HepG2 (cell line): ENCODE measurements at regions not wholly inside any gene's neighbourhood (a gene's known extent, or its start where the extent isn't known, plus 50 kb on each side); places are given as distances from the start of the nearest gene placed in this dataset.

ENCODE experiments used
- ATAC-seq: fragments of 200-7000 bp; cut with Tn5 transposase; 3 replicates; pipeline ENCODE4 v1.9.1; 2020; ENCODE audit warnings: mild to moderate bottlenecking, moderate library complexity
- BruUV-seq: library from RNA; stranded (reverse); fragments of 400-500 nt; replicated peaks from 2 replicates; lab custom pipeline; 2021; lab: Mats Ljungman, UMichigan
- CTCF ChIA-PET: fragments of 300-600 bp; formaldehyde crosslinking; extraction: SDS; loops from one replicate; lab custom pipeline; 2021; ENCODE audit warnings: low total read pairs, inconsistent platforms, low intra/inter-chr PET ratio; lab: Yijun Ruan, JAX
- POLR2A ChIA-PET: fragments of 350-600 bp; sonication (Branson Sonifier 250); formaldehyde crosslinking; loops from one replicate; lab custom pipeline; 2020; ENCODE audit warnings: antibody characterized with exemption, inconsistent platforms; lab: Yijun Ruan, JAX
- DNase-seq: peaks from one replicate; pipeline ENCODE4 v3.0.0-alpha.2; 2015; ENCODE audit warnings: low spot score
- FAIRE-seq: peaks from 3 replicates; lab custom pipeline; 2011; peaks lifted over from hg19 to GRCh38; lab: Jason Lieb, UNC
- H2AFZ ChIP-seq: one replicate; pipeline ENCODE4 v1.6.1; 2011; ENCODE audit warnings: low read length, inconsistent platforms
- H3K27ac ChIP-seq: fragments of 300-600 bp; 3 replicates; pipeline ENCODE4 v1.8.0; 2011; ENCODE audit warnings: mixed run types, mild to moderate bottlenecking, mixed read lengths, low read length, inconsistent platforms; ENCODE audit not compliant: insufficient read depth; ENCODE audit errors: extremely low read length
- H3K27me3 ChIP-seq, 2 experiments: fragments of 200-600 bp in 1 of 2; 2 replicates in 1 of 2; 3 replicates in 1 of 2; pipeline versions ENCODE4 v1.6.0 to v1.8.0; 2011; ENCODE audit warnings: low read length in 2 of 2, mild to moderate bottlenecking in 2 of 2, moderate library complexity in 2 of 2, inconsistent platforms in 1 of 2; ENCODE audit not compliant: insufficient read depth in 2 of 2, control insufficient read depth in 1 of 2
- H3K36me3 ChIP-seq, 2 experiments: fragments of 200-600 bp in 1 of 2; replicated peaks in 1 of 2; 2 replicates in 1 of 2; 3 replicates in 1 of 2; pipeline versions ENCODE4 v1.5.1 to v1.8.0; 2011; ENCODE audit warnings: low read length in 2 of 2, inconsistent platforms in 1 of 2; ENCODE audit not compliant: insufficient read depth in 2 of 2, control insufficient read depth in 1 of 2
- H3K4me1 ChIP-seq: 2 replicates; pipeline ENCODE4 v1.5.1; 2012; ENCODE audit warnings: low read length, inconsistent platforms; ENCODE audit not compliant: insufficient read depth
- H3K4me2 ChIP-seq: 2 replicates; pipeline ENCODE4 v1.6.0; 2011; ENCODE audit warnings: low read depth, low read length, inconsistent platforms
- H3K4me3 ChIP-seq, 3 experiments: fragments of 200-600 bp in 1 of 3; sonication (generic), shearing (Covaris generic) in 1 of 3; replicated peaks in 1 of 3; 2 replicates each; pipeline ENCODE4 v1.5.1; 2011 to 2016; ENCODE audit warnings: low read length in 3 of 3, inconsistent platforms in 2 of 3, low read depth in 2 of 3, mild to moderate bottlenecking in 2 of 3, control low read depth in 1 of 3, mixed read lengths in 1 of 3; ENCODE audit not compliant: insufficient read depth in 1 of 3
- H3K79me2 ChIP-seq: one replicate; pipeline ENCODE4 v1.6.1; 2011; ENCODE audit warnings: low read length, inconsistent platforms; ENCODE audit not compliant: insufficient read depth
- H3K9ac ChIP-seq: 2 replicates; pipeline ENCODE4 v1.6.0; 2011; ENCODE audit warnings: mild to moderate bottlenecking, low read depth, low read length, inconsistent platforms; ENCODE audit not compliant: insufficient read depth
- H3K9me3 ChIP-seq: 2 replicates; pipeline ENCODE4 v1.5.1; 2012; ENCODE audit warnings: mild to moderate bottlenecking, low read length
- H4K20me1 ChIP-seq: 2 replicates; pipeline ENCODE4 v1.6.0; 2011; ENCODE audit warnings: inconsistent platforms, mild to moderate bottlenecking, low read length, moderate library complexity; ENCODE audit not compliant: insufficient read depth
- AKAP8 ChIP-seq: sonication (generic); formaldehyde crosslinking; IDR thresholded peaks from 2 replicates; pipeline ENCODE4 v1.5.1; 2020; ENCODE audit warnings: mild to moderate bottlenecking, missing genetic modification reagents
- ARHGAP35 ChIP-seq: sonication (generic); formaldehyde crosslinking; IDR thresholded peaks from 2 replicates; pipeline ENCODE4 v1.9.0; 2022; ENCODE audit warnings: mild to moderate bottlenecking, inconsistent platforms, moderate library complexity, missing genetic modification reagents, borderline replicate concordance
- CBX5 ChIP-seq: sonication (generic); formaldehyde crosslinking; IDR thresholded peaks from 2 replicates; pipeline ENCODE4 v1.4.0; 2020; ENCODE audit warnings: missing genetic modification reagents, borderline replicate concordance
- ETS1 ChIP-seq: sonication (generic); formaldehyde crosslinking; IDR thresholded peaks from 2 replicates; pipeline ENCODE4 v1.4.0; 2020; ENCODE audit warnings: missing genetic modification reagents
- FOXM1 ChIP-seq: sonication (generic); formaldehyde crosslinking; IDR thresholded peaks from 2 replicates; pipeline ENCODE4 v1.5.0; 2020; ENCODE audit warnings: missing genetic modification reagents
- JARID2 ChIP-seq: sonication (generic); formaldehyde crosslinking; IDR thresholded peaks from 2 replicates; pipeline ENCODE4 v1.8.1; 2023; ENCODE audit warnings: missing genetic modification reagents, inconsistent platforms; ENCODE audit not compliant: insufficient replicate concordance
- NCOA1 ChIP-seq: sonication (generic); formaldehyde crosslinking; IDR thresholded peaks from 2 replicates; pipeline ENCODE4 v1.9.0; 2021; ENCODE audit warnings: missing genetic modification reagents
- NFIC ChIP-seq: IDR thresholded peaks from 2 replicates; pipeline ENCODE4 v1.6.1; 2012; ENCODE audit warnings: mild to moderate bottlenecking, low read length, inconsistent platforms
- PHF21A ChIP-seq: sonication (generic); formaldehyde crosslinking; IDR thresholded peaks from 2 replicates; pipeline ENCODE4 v1.5.0; 2020; ENCODE audit warnings: mild to moderate bottlenecking, missing genetic modification reagents
- TIGD3 ChIP-seq: sonication (generic); formaldehyde crosslinking; IDR thresholded peaks from 2 replicates; pipeline ENCODE4 v1.5.1; 2020; ENCODE audit warnings: mild to moderate bottlenecking, missing genetic modification reagents, borderline replicate concordance
- UBTF ChIP-seq: sonication (generic); formaldehyde crosslinking; IDR thresholded peaks from 2 replicates; pipeline ENCODE4 v1.4.0; 2020; ENCODE audit warnings: mild to moderate bottlenecking, missing genetic modification reagents
- ZBTB34 ChIP-seq: sonication (generic); formaldehyde crosslinking; IDR thresholded peaks from 2 replicates; pipeline ENCODE4 v1.8.0; 2022; ENCODE audit warnings: mild to moderate bottlenecking, missing genetic modification reagents
- WGBS: methylation state at CpG from one replicate; pipeline ENCODE4 v1.1.6; 2017; ENCODE audit warnings: low lambda C conversion rate; 5-methylcytosine and 5-hydroxymethylcytosine counted together
- in situ Hi-C: cut with HindIII; loops from 2 replicates; pipeline ENCODE4 v1.10.0; 2017; ENCODE audit warnings: low pct_unique_long_range_greater_than_20kb; ENCODE audit not compliant: extremely low pct_ligation_motif_present
- intact Hi-C: fragments of 100-400 bp; cut with micrococcal nuclease; formaldehyde crosslinking; loops from one replicate; pipeline ENCODE4 v1.10.0; 2022; ENCODE audit not compliant: unreplicated experiment

- CTCF ChIA-PET, result no interaction called here
- FAIRE-seq, result no peak
- no peak for TF ChIP-seq ZBTB34 (CRISPR knock-in tag)
- no peak for TF ChIP-seq NCOA1 (CRISPR knock-in tag)
- TF ChIP-seq AKAP8 (CRISPR knock-in tag), result no peak
Observed at GRCh38 chr3:3368306-3368705, 188.8 kb upstream of the CRBN start.

GRCh38 chr3:3366386-3366785 lies 186.9 kb upstream of the CRBN start:
- WGBS, result 19% methylated on average over 4 of the region's 5 CpGs
- DNase-seq, result no peak
- in situ Hi-C loops, result no loop called here
- FAIRE-seq, result no peak
- POLR2A ChIA-PET, result no interaction called here
- Histone ChIP-seq H3K4me1 (no peaks in the 10 kb centered on the region), H2AFZ (no peak overlapping the region), H3K79me2 (no peaks in the 10 kb centered on the region), H3K27me3 (no peaks in the 10 kb centered on the region), H3K27ac (no peak overlapping the region), H3K9me3 (no peaks in the 10 kb centered on the region), H3K36me3 (no peaks in the 10 kb centered on the region), H3K9ac (no peak overlapping the region), H3K4me3 (no peak overlapping the region), H3K4me2 (no peak overlapping the region), H4K20me1 (no peaks in the 10 kb centered on the region)
- CTCF ChIA-PET, result no interaction called here
- BruUV-seq, result no TSS peak
- intact Hi-C loops, result no loop called here
- no peak for ATAC-seq
- no peak for TF ChIP-seq FOXM1 (CRISPR knock-in tag)
- TF ChIP-seq UBTF (CRISPR knock-in tag), result no peak
- TF ChIP-seq JARID2, result no peak
- no peak for TF ChIP-seq TIGD3 (CRISPR knock-in tag)
- no peak for TF ChIP-seq PHF21A (CRISPR knock-in tag)
- TF ChIP-seq ETS1 (CRISPR knock-in tag), result no peak
- TF ChIP-seq ARHGAP35 (CRISPR knock-in tag), result no peak
- TF ChIP-seq CBX5 (CRISPR knock-in tag), result no peak
- TF ChIP-seq NFIC, result no peak

More at GRCh38 chr3:3368306-3368705, 188.8 kb upstream of the CRBN start:
- WGBS, result 22% methylated on average over 4 of the region's 4 CpGs
- no peaks in the 10 kb centered on the region for H3K9me3 ChIP-seq
- no peak overlapping the region for H2AFZ ChIP-seq
- H3K36me3 ChIP-seq, result no peaks in the 10 kb centered on the region
- no TSS peak for BruUV-seq
- no peak overlapping the region for H3K9ac ChIP-seq
- H3K4me2 ChIP-seq, result no peak overlapping the region
- POLR2A ChIA-PET, result no interaction called here
- H3K27ac ChIP-seq, result no peak overlapping the region
- H4K20me1 ChIP-seq, result no peaks in the 10 kb centered on the region
- H3K27me3 ChIP-seq, result no peaks in the 10 kb centered on the region
- H3K79me2 ChIP-seq, result no peaks in the 10 kb centered on the region
- no peak for ATAC-seq
- intact Hi-C loops (no loop called here), in situ Hi-C loops (no loop called here)
- H3K4me3 ChIP-seq, result no peak overlapping the region
- no peak for DNase-seq
- no peaks in the 10 kb centered on the region for H3K4me1 ChIP-seq
